ENCODE measurements at regions not wholly inside any gene's neighbourhood (a gene's known extent, or its start where the extent isn't known, plus 50 kb on each side); places are given as distances from the start of the nearest gene placed in this dataset.

DNA sequence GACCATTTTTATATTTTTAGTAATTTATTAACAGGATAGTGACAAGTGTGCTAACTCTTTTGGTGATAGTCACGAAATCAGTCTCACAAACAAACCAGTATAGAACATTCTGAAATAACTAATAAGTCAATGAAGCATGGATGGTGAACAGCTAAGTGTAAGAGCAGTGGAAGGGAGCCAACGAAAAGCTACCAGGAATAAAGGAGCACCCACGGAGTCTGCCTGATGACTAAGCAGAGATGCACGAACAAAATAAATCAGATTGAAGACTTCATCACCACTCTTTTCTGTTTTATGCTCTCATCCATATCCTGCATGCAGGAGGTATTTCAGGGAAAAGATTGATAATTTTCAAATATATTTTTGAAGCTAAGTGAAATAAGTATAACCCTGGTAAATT, 891.1 kb upstream of the HS3ST1 start:
- no peak overlapping the region for H3K4me3 ChIP-seq (ENCODE audit: low read length)
- no peaks in the 10 kb centered on the region for H3K9me3 ChIP-seq (ENCODE audit: low read length)
- no peak for TF ChIP-seq EZH2 (IDR thresholded peaks at IDR 0.05; ENCODE audit: borderline replicate concordance, insufficient read depth, low read length, poor library complexity, severe bottlenecking)
- no peak for TF ChIP-seq SMC3 (conservative IDR thresholded peaks at IDR 0.05; ENCODE audit: poor library complexity)
- TF ChIP-seq MXI1 (conservative IDR thresholded peaks at IDR 0.05; ENCODE audit: poor library complexity, severe bottlenecking) = no peak
- TF ChIP-seq EP300 (conservative IDR thresholded peaks at IDR 0.05; ENCODE audit: poor library complexity, severe bottlenecking) = no peak
- no peak for TF ChIP-seq CTCF (IDR thresholded peaks at IDR 0.05; ENCODE audit: poor library complexity, severe bottlenecking)
- TF ChIP-seq, protein P1, sequence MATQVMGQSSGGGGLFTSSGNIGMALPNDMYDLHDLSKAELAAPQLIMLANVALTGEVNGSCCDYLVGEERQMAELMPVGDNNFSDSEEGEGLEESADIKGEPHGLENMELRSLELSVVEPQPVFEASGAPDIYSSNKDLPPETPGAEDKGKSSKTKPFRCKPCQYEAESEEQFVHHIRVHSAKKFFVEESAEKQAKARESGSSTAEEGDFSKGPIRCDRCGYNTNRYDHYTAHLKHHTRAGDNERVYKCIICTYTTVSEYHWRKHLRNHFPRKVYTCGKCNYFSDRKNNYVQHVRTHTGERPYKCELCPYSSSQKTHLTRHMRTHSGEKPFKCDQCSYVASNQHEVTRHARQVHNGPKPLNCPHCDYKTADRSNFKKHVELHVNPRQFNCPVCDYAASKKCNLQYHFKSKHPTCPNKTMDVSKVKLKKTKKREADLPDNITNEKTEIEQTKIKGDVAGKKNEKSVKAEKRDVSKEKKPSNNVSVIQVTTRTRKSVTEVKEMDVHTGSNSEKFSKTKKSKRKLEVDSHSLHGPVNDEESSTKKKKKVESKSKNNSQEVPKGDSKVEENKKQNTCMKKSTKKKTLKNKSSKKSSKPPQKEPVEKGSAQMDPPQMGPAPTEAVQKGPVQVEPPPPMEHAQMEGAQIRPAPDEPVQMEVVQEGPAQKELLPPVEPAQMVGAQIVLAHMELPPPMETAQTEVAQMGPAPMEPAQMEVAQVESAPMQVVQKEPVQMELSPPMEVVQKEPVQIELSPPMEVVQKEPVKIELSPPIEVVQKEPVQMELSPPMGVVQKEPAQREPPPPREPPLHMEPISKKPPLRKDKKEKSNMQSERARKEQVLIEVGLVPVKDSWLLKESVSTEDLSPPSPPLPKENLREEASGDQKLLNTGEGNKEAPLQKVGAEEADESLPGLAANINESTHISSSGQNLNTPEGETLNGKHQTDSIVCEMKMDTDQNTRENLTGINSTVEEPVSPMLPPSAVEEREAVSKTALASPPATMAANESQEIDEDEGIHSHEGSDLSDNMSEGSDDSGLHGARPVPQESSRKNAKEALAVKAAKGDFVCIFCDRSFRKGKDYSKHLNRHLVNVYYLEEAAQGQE (IDR thresholded peaks at IDR 0.05; ENCODE audit: borderline replicate concordance) = no peak
- no peak for TF ChIP-seq TAF1 (IDR thresholded peaks at IDR 0.05; ENCODE audit: low read depth)
- no peak for TF ChIP-seq POLR2AphosphoS5 (IDR thresholded peaks at IDR 0.05)
- TF ChIP-seq RAD21 (conservative IDR thresholded peaks at IDR 0.05) = no peak
- H3K9ac ChIP-seq (ENCODE audit: low read length) = no peak overlapping the region
- no peaks in the 10 kb centered on the region for H3K79me2 ChIP-seq (replicated peaks; ENCODE audit: insufficient read depth, low read length)
- H3K27ac ChIP-seq (ENCODE audit: low read length) = no peak overlapping the region
- no peaks in the 10 kb centered on the region for H4K20me1 ChIP-seq (ENCODE audit: insufficient read depth)
- no peaks in the 10 kb centered on the region for H3F3A ChIP-seq (ENCODE audit: insufficient read depth, low read length, poor library complexity, severe bottlenecking)
- no peaks in the 10 kb centered on the region for H3K9me2 ChIP-seq (ENCODE audit: insufficient read depth, low read length)
- no peaks in the 10 kb centered on the region for H3K36me3 ChIP-seq (ENCODE audit: insufficient read depth, low read length)
- H2AFZ ChIP-seq (ENCODE audit: low read depth, low read length) = no peak overlapping the region
- no peaks in the 10 kb centered on the region for H3K27me3 ChIP-seq (ENCODE audit: insufficient read depth, low read depth, low read length)
- no peak overlapping the region for H3K4me2 ChIP-seq (ENCODE audit: low read length)

- Histone ChIP-seq H3K79me2 (replicated peaks; ENCODE audit: insufficient read depth, low read length) (no peaks in the 10 kb centered on the region), H3K27me3 (ENCODE audit: insufficient read depth, low read depth, low read length) (no peaks in the 10 kb centered on the region), H3K9ac (ENCODE audit: low read length) (no peak overlapping the region), H3K9me3 (ENCODE audit: low read length) (no peaks in the 10 kb centered on the region), H4K20me1 (ENCODE audit: insufficient read depth) (no peaks in the 10 kb centered on the region), H3K36me3 (ENCODE audit: insufficient read depth, low read length) (no peaks in the 10 kb centered on the region), H2AFZ (ENCODE audit: low read depth, low read length) (no peak overlapping the region), H3K4me2 (ENCODE audit: low read length) (no peak overlapping the region), H3K4me3 (ENCODE audit: low read length) (no peak overlapping the region), H3K9me2 (ENCODE audit: insufficient read depth, low read length) (no peaks in the 10 kb centered on the region), H3F3A (ENCODE audit: insufficient read depth, low read length, poor library complexity, severe bottlenecking) (no peaks in the 10 kb centered on the region), H3K27ac (ENCODE audit: low read length) (no peak overlapping the region)
- no peak for TF ChIP-seq CTCF (IDR thresholded peaks at IDR 0.05; ENCODE audit: poor library complexity, severe bottlenecking)
- TF ChIP-seq, protein P1 (IDR thresholded peaks at IDR 0.05; ENCODE audit: borderline replicate concordance) = no peak
- no peak for TF ChIP-seq EZH2 (IDR thresholded peaks at IDR 0.05; ENCODE audit: borderline replicate concordance, insufficient read depth, low read length, poor library complexity, severe bottlenecking)
- no peak for TF ChIP-seq MXI1 (conservative IDR thresholded peaks at IDR 0.05; ENCODE audit: poor library complexity, severe bottlenecking)
- TF ChIP-seq SMC3 (conservative IDR thresholded peaks at IDR 0.05; ENCODE audit: poor library complexity) = no peak
- TF ChIP-seq RAD21 (conservative IDR thresholded peaks at IDR 0.05) = no peak
- no peak for TF ChIP-seq TAF1 (IDR thresholded peaks at IDR 0.05; ENCODE audit: low read depth)
- TF ChIP-seq POLR2AphosphoS5 (IDR thresholded peaks at IDR 0.05) = no peak
- no peak for TF ChIP-seq EP300 (conservative IDR thresholded peaks at IDR 0.05; ENCODE audit: poor library complexity, severe bottlenecking)
Measured at GRCh38 chr4:12304905-12305304, 876.2 kb upstream of the HS3ST1 start.
